NCI-H2107 treated with DMSO at 0.1 percent for 48 hours (cell line): ENCODE measurements at regions not wholly inside any gene's neighbourhood (a gene's known extent, or its start where the extent isn't known, plus 50 kb on each side); places are given as distances from the start of the nearest gene placed in this dataset.
"Not testable (repeated sequence)": the region's sequence is repeated elsewhere in the genome, so short reads cannot be mapped to it uniquely, and the experiment has no call there.

Experiments
- DNase-seq: peaks from one replicate; lab custom pipeline; 2025; ENCODE audit not compliant: unreplicated experiment; lab: John Stamatoyannopoulos, UW

DNA sequence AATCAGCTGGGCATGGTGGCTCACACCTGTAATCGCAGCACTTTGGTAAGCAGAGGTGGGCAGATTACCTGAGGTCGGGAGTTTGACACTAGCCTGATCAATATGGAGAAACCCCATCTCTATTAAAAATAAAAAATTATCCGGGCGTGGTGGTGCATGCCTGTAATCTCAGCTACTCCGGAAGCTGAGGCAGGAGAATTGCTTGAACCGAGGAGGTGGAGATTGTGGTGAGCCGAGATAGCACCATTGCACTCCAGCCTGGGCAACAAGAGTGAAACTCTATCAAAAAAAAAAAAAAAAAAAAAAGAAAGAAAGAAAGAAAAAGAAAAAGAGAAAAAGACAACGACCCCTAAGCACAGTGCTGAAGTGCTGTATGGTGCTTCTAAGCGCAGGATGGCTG lies 280.6 kb upstream of the MAF start:
- DNase-seq: not testable (repeated sequence)

DNA sequence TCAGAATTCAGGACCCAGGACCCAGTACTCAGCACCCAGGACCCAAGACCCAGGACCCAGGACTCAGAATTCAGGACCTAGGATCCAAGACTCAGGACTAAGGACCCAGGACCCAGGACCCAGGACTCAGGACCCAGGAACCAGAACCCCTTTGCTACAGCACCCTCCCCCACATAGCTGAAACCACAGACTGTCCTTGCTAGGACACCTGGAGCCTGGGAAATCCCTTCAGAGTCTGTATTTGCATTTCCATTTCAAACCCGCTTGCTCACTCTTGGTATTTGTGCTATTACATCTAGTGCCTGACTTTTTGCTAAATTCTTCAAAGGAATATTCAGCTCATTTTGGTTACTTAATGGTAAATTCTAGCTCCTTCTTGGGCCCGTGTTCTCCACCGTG lies 275.8 kb upstream of the MAF start:
- no peak for DNase-seq

DNA sequence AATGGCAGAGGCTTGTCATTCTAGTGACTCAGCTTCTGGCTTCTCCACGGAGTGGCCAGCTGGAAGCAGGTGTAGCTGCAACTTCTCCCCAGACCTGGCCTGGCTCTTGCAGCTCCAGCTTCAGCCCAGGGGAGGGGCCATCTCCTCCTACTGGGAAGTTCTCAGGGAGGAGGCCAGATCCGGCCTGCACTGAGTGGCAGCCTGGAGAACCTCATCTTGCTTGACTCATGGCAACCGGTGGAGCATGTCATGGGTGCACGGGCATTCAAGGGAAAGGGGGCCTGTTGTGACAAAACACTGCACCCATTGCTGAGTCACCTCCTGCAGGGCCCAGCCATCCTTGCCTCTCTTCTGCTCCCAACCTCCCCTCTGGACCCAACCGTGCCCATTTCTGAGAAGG lies 273.9 kb upstream of the MAF start:
- DNase-seq: no peak

- DNase-seq: no peak
Observed at GRCh38 chr16:79873825-79874224, 273.3 kb upstream of the MAF start.

DNA sequence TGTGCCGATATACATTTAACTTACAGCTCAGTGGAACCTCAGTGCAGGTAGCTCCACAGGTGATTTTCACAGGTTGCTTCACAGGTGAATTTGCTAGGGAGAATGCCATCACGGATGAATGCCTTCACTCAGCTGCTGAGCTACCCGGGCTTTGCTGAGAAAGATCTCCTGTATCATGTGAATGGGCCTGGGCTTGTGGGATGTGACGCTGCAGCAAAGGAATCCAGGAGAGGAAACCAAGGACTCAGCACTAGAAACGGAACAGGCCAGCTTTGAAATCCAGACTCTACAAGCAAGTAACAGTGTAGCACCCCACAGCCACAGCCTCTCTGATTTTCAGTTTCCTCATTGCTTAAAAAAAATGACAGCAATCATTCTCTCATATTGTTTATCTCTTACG lies 271.4 kb upstream of the MAF start:
- no peak for DNase-seq

DNA sequence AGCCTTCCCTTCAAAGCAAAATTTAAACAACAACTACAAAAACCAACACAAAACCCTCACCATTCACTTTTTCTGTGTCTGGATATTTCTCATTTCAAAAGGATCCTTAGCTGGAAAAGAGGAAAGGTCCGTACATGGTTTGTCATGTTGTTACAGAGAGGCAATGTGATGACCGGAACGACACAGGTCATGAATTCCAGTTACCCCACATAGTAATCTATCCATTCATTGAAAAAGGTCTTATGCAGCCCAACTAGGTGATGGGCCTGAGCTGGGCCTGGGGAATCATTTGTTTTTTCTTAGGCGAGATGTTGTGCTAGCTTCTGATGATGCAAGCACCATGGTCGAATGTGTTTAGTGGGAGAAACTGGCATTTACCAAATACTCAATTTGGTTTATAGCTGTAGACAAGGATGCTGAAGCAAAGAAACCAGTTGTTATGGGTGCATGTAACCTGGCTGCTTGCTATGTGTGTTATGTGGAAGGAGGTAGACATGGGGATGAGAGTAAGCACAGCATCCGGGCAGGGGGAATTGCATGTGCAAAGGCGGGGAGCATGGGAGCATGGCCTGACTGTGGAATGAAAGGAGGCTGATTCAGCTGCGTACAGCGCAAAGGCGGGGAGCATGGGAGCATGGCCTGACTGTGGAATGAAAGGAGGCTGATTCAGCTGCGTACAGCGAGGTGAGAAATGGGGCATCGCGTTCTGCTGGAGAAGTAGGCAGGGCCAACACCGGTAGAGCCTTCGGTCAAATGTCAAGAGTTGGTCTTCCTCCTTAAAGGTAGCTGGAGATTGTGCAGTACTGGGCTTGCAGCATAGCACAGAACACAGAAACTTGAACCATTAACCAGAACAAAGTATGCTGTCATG lies 269.7 kb upstream of the MAF start:
- no peak for DNase-seq

GRCh38 chr16:79869304-79870015 lies 268.9 kb upstream of the MAF start:
- no peak for DNase-seq

GRCh38 chr16:79868841-79869240 lies 268.3 kb upstream of the MAF start:
- DNase-seq: no peak

- no peak for DNase-seq
Observed at GRCh38 chr16:79867425-79867997, 267.0 kb upstream of the MAF start.

DNA sequence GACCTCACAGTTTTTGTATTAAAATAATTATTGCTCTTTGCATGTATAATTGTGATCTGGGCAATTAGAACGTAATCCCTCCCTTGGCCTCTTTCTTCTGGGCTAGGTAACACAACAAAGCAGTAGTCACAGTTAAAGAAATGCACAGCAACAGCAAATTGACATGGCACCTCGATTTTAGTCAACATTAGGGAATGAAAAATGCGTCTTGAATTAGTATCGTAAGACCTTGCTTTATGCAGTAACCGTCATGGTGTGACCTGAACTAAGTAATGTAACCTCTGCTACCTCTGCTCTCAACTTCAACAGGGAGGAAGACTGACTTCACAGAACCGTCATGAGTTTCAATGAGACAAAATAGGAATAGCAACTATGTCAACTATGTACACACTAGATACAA lies 265.4 kb upstream of the MAF start:
- no peak for DNase-seq

DNA sequence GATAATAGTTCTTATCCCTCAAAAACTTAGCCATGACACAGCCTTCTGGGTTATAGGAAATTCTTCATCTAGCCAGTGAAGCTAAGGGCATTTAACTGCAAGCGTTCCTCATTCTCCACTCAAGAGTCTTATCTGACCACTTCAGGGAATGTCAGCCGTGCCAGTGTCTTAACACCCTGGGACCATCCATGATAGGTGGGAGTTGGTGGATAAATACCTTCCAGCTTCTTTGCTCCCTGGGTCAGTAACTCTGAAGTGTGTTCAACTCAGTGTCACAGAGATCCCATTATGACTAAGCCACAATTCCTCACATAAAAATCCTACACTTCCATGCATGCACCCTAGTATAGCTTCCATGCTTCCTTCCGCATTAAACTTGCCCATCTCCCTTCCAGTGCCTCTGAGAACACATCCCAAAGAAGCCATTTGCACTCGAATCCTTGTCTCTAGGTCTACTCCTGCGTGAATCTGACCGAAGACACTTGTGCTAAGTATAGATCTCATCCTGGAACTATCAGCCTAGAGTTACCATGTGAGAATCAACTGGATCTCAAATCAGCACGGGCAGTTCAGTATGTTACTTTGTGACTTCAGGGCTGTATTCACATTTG lies 264.3 kb upstream of the MAF start:
- no peak for DNase-seq

DNA sequence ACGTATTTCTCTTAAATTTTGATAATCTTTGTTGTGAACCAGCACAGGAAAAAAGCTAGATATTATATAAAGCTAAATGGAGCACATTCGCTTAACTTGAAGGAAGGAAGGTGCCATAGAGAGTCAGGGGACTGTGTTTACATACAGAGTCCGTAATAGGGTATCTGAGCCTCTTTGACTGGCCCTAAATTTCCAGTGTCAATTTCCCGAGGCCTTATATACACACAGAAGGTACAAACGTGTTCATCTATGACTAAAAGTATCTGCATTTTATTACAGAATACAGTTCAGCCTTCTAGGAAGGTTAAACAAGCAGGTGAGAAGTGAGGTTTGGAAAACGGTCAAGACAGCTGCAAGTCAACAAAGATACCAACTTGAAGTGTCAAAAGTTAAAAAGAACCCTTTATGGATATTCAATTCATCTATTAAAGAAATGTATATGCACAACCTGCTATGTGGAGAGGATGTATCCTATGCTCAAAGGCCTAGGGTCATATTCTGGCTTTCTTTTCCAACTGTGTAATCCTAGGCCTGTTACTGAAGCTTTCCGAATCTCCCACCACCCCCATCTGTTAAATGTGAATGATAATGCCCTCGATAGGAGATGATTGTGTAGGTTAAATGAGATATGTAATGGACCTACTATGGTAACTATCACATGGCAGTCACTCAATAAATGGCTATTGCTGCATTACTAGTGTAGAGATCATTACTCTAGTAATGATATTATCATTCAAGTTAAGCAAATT lies 263.7 kb upstream of the MAF start:
- no peak for DNase-seq

DNA sequence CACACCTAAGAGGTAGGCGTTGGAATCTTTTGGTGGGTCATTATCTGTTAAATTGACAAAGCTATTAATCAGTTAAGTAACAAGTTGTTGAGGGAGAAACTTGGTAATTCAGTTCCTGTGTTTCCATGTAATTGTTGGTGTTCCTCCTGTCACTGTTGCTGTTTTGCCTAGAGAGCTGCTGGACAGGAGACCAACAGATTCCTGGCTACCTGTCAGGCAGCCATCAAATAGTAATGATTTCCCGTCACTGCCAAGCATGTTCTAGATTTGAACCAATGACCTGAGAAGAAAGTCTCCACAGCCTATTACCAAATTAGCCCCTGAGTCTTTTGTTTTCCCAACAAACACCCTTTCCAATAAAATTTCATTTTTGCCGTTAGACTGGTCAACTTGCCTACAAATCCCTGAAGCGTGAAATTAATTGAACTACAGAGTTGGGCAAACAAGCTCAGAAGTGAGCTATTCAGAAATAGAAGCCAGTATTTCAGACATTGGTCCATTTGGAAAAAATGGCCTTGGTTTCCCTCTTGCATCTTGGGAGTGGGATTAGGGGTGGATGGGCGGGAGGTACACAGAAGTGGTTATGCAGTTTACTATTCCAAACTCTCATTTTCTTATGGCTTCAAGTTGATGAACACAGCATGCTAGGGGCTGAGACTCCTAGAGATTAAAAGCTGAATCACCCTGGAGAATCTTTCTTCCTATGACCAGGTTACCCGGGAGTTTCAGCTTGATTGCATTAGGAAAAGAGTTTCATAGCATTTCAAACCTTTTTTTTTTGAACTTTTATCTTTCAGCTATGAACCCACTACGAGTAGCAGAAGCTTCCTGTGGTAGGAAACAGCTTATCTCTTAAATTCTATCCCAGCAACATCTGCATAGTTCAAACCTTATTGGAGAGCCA lies 262.8 kb upstream of the MAF start:
- no peak for DNase-seq

- DNase-seq: no peak
Observed at GRCh38 chr16:79862601-79863000, 262.1 kb upstream of the MAF start.

DNA sequence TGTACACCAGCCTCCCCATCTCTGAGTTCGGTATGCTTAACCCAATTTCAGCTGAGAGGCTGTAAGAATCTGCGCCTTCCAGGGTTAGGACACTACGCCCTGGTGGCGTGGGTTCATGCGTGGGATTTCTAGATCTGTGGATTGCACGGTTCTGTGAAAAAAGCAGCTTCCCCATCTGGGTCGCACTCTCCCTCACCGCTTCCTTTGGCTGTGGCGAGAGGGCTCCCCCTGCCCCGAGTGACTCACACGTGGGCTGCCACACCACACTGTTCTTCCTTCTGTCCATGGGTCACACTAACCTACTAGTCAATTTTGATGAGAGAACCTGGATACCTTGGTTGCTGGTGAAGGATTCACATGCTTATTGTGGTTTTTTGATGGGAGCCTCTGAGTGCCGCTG lies 256.0 kb upstream of the MAF start:
- DNase-seq: no peak

DNA sequence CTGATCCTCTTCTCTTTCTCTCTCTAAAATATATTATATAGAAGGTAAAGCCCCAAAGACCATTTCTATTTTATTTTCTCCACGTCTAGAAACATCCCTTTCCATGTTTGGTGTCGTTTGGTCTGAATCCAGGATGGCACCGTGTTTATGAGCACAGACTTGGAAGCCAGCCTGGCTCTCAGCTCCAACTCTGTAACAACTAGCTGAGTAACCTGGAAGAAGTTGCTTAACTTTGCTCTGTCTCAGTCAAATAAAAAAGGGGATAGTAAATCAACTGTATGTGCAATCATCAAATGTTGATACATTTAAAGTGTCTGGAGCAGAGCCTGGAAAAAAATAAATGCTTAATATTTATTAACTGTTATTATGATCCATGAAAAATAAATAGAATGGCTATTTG lies 249.8 kb upstream of the MAF start:
- no peak for DNase-seq

DNA sequence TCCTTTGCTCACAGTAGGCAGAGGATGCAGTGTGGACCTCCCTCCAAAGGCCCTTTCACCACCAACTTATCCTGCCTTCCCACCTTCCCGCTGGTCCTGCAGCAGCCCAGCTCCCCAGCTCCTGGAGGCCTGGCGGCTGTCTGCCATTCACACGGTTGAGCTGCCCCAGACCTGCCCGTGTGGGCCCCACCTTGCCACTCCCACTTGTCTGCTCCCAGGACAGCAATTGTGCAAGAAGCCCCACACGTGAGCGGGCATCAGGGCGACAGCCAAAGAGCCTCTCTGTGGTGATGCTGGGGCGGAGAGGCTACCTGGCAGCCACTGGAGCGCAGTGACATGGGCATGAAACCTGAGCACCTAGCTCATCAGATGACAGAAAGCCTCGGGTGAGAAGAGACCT lies 248.6 kb upstream of the MAF start:
- no peak for DNase-seq

DNA sequence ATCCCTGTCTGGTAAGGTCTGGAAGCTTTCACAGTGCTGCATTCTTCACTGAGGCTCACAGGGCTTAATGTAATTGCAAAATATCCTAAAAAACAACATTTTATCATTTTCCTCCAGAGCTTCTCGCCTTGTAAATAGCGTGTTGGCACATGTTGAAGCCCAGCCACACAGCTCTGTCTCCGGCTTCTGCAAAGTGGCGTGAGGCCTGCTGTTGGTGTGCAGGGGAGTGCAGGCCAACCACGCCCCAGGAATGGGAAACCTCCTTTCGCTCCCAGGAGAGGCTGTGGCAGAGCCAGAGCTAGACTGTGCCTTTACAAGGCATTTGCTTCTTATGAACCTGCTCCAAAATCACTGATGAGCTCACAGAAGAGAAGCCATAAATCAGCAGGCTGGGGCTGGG lies 248.2 kb upstream of the MAF start:
- no peak for DNase-seq

DNA sequence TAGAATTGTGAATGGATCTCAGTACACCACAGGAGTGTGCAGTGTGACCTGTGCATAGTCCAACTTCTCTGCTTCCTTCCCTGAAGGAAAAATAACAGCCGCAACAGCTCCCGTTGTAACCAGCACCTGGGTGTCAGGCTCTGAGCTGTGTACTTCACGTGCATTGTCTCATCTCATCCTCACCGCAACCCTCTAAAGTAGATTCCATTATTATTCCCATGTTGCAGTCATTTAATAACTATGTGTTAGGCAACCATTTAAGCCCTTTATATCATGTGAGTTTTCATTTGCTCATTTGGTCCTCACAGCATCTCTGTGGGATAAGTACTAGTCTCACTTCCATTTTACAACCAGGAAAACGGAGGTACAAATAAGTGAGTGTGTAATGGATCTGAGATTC lies 247.0 kb upstream of the MAF start:
- DNase-seq: no peak

- no peak for DNase-seq
Observed at GRCh38 chr16:79847101-79847500, 246.6 kb upstream of the MAF start.
